Activated T-cell treated with anti-CD3 and anti-CD28 coated beads, Interleukin-2, amount 50 U/mL, for 4 hours (primary cell): ENCODE measurements at regions not wholly inside any gene's neighbourhood (a gene's known extent, or its start where the extent isn't known, plus 50 kb on each side); places are given as distances from the start of the nearest gene placed in this dataset.
A peak's percentile ranks its signal among the peaks of the same experiment; 100 is the strongest.

ENCODE experiments used
- ATAC-seq, 2 donors: fragments of 200-7000 bp; cut with Tn5 transposase; one replicate each; pipeline ENCODE4 v1.10.0; 2021
- DNase-seq: peaks from one replicate; pipeline ENCODE4 v3.0.0-alpha.2; 2020
- H3K27me3 Mint-ChIP-seq: one replicate; pipeline ENCODE4 v1.8.0; 2021; ENCODE audit warnings: low read depth, mixed read lengths
- H3K36me3 Mint-ChIP-seq: one replicate; pipeline ENCODE4 v1.8.0; 2022; ENCODE audit warnings: mixed read lengths; ENCODE audit not compliant: insufficient read depth
- H3K4me1 Mint-ChIP-seq: one replicate; pipeline ENCODE4 v1.8.0; 2021; ENCODE audit warnings: low read depth, mixed read lengths
- H3K4me3 Mint-ChIP-seq: one replicate; pipeline ENCODE4 v1.8.0; 2021; ENCODE audit warnings: mild to moderate bottlenecking, moderate library complexity, mixed read lengths
- H3K9me3 Mint-ChIP-seq: one replicate; pipeline ENCODE4 v1.8.0; 2021; ENCODE audit warnings: mixed read lengths

- Mint-ChIP-seq H3K27me3 (no peaks in the 10 kb centered on the region), H3K4me3 (no peak overlapping the region), H3K9me3 (no peaks in the 10 kb centered on the region), H3K4me1 (no peaks in the 10 kb centered on the region), H3K36me3 (no peaks in the 10 kb centered on the region)
- DNase-seq (no peak), ATAC-seq (no peak)
These were observed 206.8 kb downstream of the VAPA start for GRCh38 chr18:10120622-10121021.

DNA sequence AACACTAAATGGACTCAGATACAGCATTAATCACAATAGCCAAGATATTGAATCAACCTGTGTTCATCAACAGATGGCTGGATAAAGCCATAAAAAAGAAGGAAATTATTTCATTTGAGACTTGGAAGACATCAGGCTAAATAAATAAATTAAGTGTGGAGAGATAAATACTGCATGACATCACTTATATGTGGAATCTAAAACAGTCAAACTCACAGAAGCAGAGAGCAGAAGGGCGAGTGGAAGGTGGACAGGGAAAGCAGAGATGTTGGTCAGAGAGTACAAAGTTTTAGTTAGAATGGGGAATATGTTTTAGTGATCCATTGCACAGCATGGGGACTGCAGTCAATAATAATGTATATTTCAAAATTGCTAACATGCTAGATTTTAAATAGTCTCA lies 207.2 kb downstream of the VAPA start:
- Mint-ChIP-seq H3K27me3 (no peaks in the 10 kb centered on the region), H3K36me3 (no peaks in the 10 kb centered on the region), H3K4me3 (no peak overlapping the region), H3K4me1 (no peaks in the 10 kb centered on the region), H3K9me3 (no peaks in the 10 kb centered on the region)
- ATAC-seq (no peak), DNase-seq (no peak)

GRCh38 chr18:10121786-10122515 lies 208.1 kb downstream of the VAPA start:
- Mint-ChIP-seq H3K9me3 (no peaks in the 10 kb centered on the region), H3K4me3 (no peak overlapping the region), H3K36me3 (no peaks in the 10 kb centered on the region), H3K27me3 (no peaks in the 10 kb centered on the region), H3K4me1 (no peaks in the 10 kb centered on the region)
- no peak for ATAC-seq
- no peak for DNase-seq

DNA sequence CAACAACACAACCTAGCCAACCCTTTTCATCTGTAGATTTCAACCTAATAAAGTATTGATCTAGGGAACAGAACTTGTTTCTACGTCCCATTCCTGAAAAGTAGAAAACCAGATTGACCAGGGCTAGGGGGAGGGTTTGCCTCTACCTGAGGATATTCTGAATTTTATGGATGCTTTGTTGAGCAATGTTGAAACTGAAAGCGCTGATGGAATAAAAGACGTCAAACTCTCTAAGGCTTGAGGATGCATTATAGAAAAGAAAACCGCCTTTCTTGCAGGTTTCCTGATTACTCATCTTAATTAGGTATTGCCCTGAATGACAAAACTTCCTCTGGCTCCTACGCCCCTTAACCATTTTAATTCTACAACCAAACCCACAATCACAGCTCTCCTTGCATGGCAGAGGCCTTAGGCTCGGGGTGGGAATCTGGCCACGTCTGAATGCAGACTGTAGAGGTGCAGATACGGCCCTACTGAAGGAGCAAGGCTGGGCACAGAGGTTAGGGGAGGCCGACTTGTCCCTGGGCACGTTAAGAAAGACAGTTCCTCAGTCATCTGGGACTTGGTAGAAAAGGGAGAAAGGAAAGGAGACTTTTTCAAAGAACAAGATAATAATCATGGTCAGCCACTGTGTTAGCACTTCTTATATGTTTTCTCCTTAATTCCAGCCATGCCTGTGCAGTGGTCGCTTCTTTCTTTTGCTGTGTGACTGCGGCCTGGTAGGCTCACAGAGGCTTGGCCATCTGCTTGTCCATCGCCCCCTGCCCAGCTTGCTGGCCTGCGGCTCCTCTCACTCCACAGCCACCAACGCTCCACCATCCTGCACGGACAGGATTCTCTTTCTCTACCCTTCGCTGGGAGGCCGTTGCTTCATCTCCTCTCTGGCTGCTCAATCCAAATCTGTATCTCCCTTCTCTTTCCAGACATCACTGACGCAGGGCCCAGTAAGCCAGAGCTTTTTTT lies 209.5 kb downstream of the VAPA start:
- no peaks in the 10 kb centered on the region for H3K4me1 Mint-ChIP-seq
- no peaks in the 10 kb centered on the region for H3K9me3 Mint-ChIP-seq
- DNase-seq (no peak), ATAC-seq (peak in 1 of 2 donors; percentile 59)
- no peak overlapping the region for H3K4me3 Mint-ChIP-seq
- H3K27me3 Mint-ChIP-seq, result peaks cover 2% of the 10 kb centered on the region
- H3K36me3 Mint-ChIP-seq, result no peaks in the 10 kb centered on the region

DNA sequence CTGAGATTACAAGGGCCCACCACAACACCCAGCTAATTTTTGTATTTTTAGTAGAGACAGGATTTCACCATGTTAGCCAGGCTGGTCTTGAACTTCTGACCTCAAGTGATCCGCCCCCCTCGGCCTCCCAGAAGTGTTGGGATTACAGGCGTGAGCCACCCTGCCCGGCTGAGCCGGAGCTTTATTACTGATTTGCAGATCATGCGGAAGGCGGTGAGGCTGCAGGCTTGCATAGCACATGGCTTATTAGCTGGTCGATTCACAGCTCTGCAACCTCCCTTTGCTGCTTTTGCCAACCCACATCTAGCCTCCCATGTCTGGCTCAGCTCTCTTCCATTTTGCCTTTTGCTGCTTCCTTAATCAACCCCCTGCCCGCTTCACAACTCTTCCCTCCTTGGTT lies 210.3 kb downstream of the VAPA start:
- no peaks in the 10 kb centered on the region for H3K9me3 Mint-ChIP-seq
- no peaks in the 10 kb centered on the region for H3K36me3 Mint-ChIP-seq
- H3K27me3 Mint-ChIP-seq, result peaks cover 3% of the 10 kb centered on the region
- ATAC-seq (no peak), DNase-seq (no peak)
- no peak overlapping the region for H3K4me3 Mint-ChIP-seq
- no peaks in the 10 kb centered on the region for H3K4me1 Mint-ChIP-seq

GRCh38 chr18:10124557-10124956 lies 210.7 kb downstream of the VAPA start:
- DNase-seq (no peak), ATAC-seq (no peak)
- Mint-ChIP-seq H3K36me3 (no peaks in the 10 kb centered on the region), H3K27me3 (peaks cover 3% of the 10 kb centered on the region), H3K4me1 (no peaks in the 10 kb centered on the region), H3K4me3 (no peak overlapping the region), H3K9me3 (no peaks in the 10 kb centered on the region)

DNA sequence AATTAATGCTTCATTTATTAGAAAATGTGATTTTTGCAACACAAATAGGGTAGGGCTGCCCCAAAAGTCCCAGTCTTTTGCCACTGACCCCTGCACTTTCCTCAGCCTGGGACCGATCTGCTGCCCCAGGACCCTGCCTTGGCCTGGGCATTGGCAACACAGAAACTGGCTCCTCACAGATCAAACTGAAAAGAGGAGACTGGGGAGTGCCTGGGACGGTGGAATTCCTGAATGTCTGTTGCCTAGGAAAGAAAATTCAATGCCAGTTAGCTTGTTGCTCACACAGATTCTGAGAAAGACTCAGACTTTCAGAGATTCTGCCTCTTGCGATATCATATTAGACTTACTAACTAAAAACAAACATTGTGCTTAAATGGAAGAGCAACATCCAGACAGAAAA lies 211.2 kb downstream of the VAPA start:
- Mint-ChIP-seq H3K36me3 (no peaks in the 10 kb centered on the region), H3K4me1 (no peaks in the 10 kb centered on the region), H3K4me3 (no peak overlapping the region), H3K9me3 (no peaks in the 10 kb centered on the region), H3K27me3 (peaks cover 3% of the 10 kb centered on the region)
- no peak for ATAC-seq
- no peak for DNase-seq

- Mint-ChIP-seq H3K4me3 (no peak overlapping the region), H3K36me3 (no peaks in the 10 kb centered on the region), H3K9me3 (no peaks in the 10 kb centered on the region), H3K4me1 (no peaks in the 10 kb centered on the region), H3K27me3 (peaks cover 10% of the 10 kb centered on the region)
- DNase-seq, result no peak
- no peak for ATAC-seq
These were observed 213.9 kb downstream of the VAPA start for GRCh38 chr18:10127729-10128128.

DNA sequence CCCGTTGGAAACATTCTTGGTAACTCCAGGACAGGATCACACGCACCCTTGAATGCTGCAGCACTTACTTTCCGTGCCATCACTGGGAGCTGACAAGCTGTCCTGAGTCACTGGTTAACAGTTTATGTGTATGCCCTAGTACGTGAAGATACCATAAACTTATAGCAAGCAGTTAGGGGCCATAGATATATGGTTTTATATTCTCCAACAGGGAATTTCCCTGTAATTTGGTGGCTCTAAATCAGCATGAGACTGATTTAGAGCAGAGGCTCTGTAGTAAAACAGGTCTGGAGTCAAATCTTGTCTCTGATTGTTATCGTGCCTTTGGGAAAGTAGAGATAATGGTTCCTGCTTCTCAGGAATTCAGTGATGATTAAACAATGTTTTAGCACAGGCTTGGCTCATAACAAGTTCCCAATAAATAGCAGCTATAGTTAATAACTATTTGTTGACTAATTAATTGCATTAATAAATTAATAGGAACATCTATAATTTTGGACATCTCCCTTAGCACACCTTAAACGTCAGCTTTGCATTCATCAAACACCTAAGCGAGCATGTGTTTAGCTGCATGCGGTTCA lies 215.2 kb downstream of the VAPA start:
- H3K36me3 Mint-ChIP-seq, result no peaks in the 10 kb centered on the region
- ATAC-seq (no peak), DNase-seq (no peak)
- H3K4me1 Mint-ChIP-seq, result no peaks in the 10 kb centered on the region
- H3K4me3 Mint-ChIP-seq, result no peak overlapping the region
- no peaks in the 10 kb centered on the region for H3K9me3 Mint-ChIP-seq
- H3K27me3 Mint-ChIP-seq, result peaks cover 15% of the 10 kb centered on the region

DNA sequence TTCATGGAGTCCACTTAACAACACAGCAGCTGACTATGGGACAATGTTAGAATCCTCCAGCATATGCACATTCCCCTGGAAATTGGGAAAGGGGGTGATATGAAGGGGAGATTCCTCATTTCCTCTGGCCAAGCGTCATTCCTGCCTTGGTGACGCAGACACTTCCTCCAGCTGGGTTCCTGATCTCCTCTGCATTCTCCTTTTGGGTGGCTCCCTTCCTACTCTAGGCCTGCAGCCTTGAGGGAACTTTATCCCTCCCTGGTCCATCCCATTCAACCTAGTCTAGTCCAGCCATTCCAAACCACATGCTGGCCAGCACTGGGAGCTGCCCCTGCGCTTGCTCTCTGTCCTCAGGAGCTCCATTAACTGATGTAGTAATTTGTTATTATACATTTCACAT lies 216.8 kb downstream of the VAPA start:
- Mint-ChIP-seq H3K9me3 (no peaks in the 10 kb centered on the region), H3K4me1 (no peaks in the 10 kb centered on the region), H3K4me3 (no peak overlapping the region), H3K27me3 (peaks cover 18% of the 10 kb centered on the region), H3K36me3 (no peaks in the 10 kb centered on the region)
- DNase-seq (no peak), ATAC-seq (no peak)

GRCh38 chr18:10131081-10131459 lies 217.3 kb downstream of the VAPA start:
- no peak for ATAC-seq
- H3K27me3 Mint-ChIP-seq, result peaks cover 18% of the 10 kb centered on the region
- no peak for DNase-seq
- H3K9me3 Mint-ChIP-seq, result no peaks in the 10 kb centered on the region
- H3K4me3 Mint-ChIP-seq, result no peak overlapping the region
- H3K36me3 Mint-ChIP-seq, result no peaks in the 10 kb centered on the region
- H3K4me1 Mint-ChIP-seq, result no peaks in the 10 kb centered on the region

- H3K27me3 Mint-ChIP-seq, result peaks cover 18% of the 10 kb centered on the region
- H3K4me1 Mint-ChIP-seq, result no peaks in the 10 kb centered on the region
- H3K9me3 Mint-ChIP-seq, result no peaks in the 10 kb centered on the region
- H3K36me3 Mint-ChIP-seq, result no peaks in the 10 kb centered on the region
- ATAC-seq, result no peak
- no peak for DNase-seq
- H3K4me3 Mint-ChIP-seq, result no peak overlapping the region
These were observed 217.9 kb downstream of the VAPA start for GRCh38 chr18:10131460-10132395.

- H3K9me3 Mint-ChIP-seq, result no peaks in the 10 kb centered on the region
- ATAC-seq (no peak), DNase-seq (no peak)
- H3K4me1 Mint-ChIP-seq, result no peaks in the 10 kb centered on the region
- no peak overlapping the region for H3K4me3 Mint-ChIP-seq
- H3K27me3 Mint-ChIP-seq, result peaks cover 16% of the 10 kb centered on the region
- H3K36me3 Mint-ChIP-seq, result no peaks in the 10 kb centered on the region
These were observed 219.7 kb downstream of the VAPA start for GRCh38 chr18:10133516-10133915.

DNA sequence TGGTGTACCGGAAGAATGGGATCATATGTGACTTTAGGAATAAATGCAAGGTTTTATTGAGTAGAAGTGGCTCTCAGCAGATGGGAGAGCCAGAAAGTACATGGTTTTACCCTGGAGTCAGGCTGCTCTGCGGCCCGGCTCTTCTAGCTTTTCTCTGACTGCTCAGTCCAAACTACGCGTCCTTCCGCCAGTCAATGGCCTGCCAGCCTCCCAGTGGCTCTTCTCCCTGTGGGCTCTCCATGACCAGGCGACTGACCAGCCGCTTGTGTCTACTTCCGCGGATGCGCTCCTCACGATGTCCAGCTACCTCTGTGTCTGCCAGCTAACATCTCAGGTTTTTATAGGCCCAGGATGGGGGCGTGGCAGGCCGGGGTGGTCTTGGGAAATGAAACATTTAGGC lies 220.4 kb downstream of the VAPA start:
- H3K27me3 Mint-ChIP-seq, result peaks cover 16% of the 10 kb centered on the region
- no peaks in the 10 kb centered on the region for H3K4me1 Mint-ChIP-seq
- no peak for DNase-seq
- H3K36me3 Mint-ChIP-seq, result no peaks in the 10 kb centered on the region
- no peak overlapping the region for H3K4me3 Mint-ChIP-seq
- ATAC-seq, result no peak
- no peaks in the 10 kb centered on the region for H3K9me3 Mint-ChIP-seq
